WTC11 (cell line): ENCODE measurements at regions not wholly inside any gene's neighbourhood (a gene's known extent, or its start where the extent isn't known, plus 50 kb on each side); places are given as distances from the start of the nearest gene placed in this dataset.

Experiments used
- ATF1 ChIP-seq: sonication (generic); formaldehyde crosslinking; IDR thresholded peaks from 2 replicates; pipeline ENCODE4 v1.8.1; 2023; ENCODE audit warnings: mild to moderate bottlenecking, moderate library complexity, missing genetic modification reagents
- CREB1 ChIP-seq: sonication (generic); formaldehyde crosslinking; IDR thresholded peaks from 2 replicates; pipeline ENCODE4 v1.8.0; 2023; ENCODE audit warnings: mild to moderate bottlenecking, missing genetic modification reagents
- IRF2 ChIP-seq: sonication (generic); formaldehyde crosslinking; IDR thresholded peaks from 2 replicates; pipeline ENCODE4 v1.8.0; 2022; ENCODE audit warnings: low read depth, missing genetic modification reagents, borderline replicate concordance
- KAT7 ChIP-seq: sonication (generic); formaldehyde crosslinking; IDR thresholded peaks from 2 replicates; pipeline ENCODE4 v1.8.1; 2023; ENCODE audit warnings: missing genetic modification reagents, mild to moderate bottlenecking, borderline replicate concordance
- MXD4 ChIP-seq: fragments of 250-450 bp; sonication (Bioruptor Pico); IDR thresholded peaks from 2 replicates; pipeline ENCODE4 v1.8.0; 2021; ENCODE audit warnings: mild to moderate bottlenecking, moderate library complexity, borderline replicate concordance
- NFE2L1 ChIP-seq: sonication (generic); formaldehyde crosslinking; IDR thresholded peaks from 2 replicates; pipeline ENCODE4 v1.8.1; 2023; ENCODE audit warnings: missing genetic modification reagents
- NR2C2 ChIP-seq: sonication (generic); formaldehyde crosslinking; IDR thresholded peaks from 2 replicates; pipeline ENCODE4 v1.8.0; 2022; ENCODE audit warnings: mild to moderate bottlenecking, missing genetic modification reagents
- TCF7 ChIP-seq: sonication (generic); formaldehyde crosslinking; IDR thresholded peaks from 2 replicates; pipeline ENCODE4 v1.8.0; 2022; ENCODE audit warnings: mild to moderate bottlenecking, low read depth, missing genetic modification reagents, moderate library complexity
- ZNF121 ChIP-seq: sonication (generic); formaldehyde crosslinking; IDR thresholded peaks from 2 replicates; pipeline ENCODE4 v1.8.0; 2023; ENCODE audit warnings: missing genetic modification reagents
- TF ChIP-seq, protein P1 (sequence below): fragments of 200-600 bp; IDR thresholded peaks from 2 replicates; pipeline ENCODE4 v1.8.0; 2022; ENCODE audit warnings: antibody characterized with exemption
- TF ChIP-seq, protein P2 (sequence below): sonication (generic); formaldehyde crosslinking; IDR thresholded peaks from 2 replicates; pipeline ENCODE4 v1.8.0; 2023; ENCODE audit warnings: mild to moderate bottlenecking, missing genetic modification reagents
- TF ChIP-seq, protein P3 (sequence below): sonication (generic); formaldehyde crosslinking; IDR thresholded peaks from 2 replicates; pipeline ENCODE4 v1.8.1; 2023; ENCODE audit warnings: mild to moderate bottlenecking, missing genetic modification reagents
- TF ChIP-seq, protein P4 (sequence below): fragments of 250-450 bp; sonication (Bioruptor Pico); IDR thresholded peaks from 2 replicates; pipeline ENCODE4 v2.1.2; 2022; ENCODE audit warnings: mild to moderate bottlenecking, moderate library complexity

DNA sequence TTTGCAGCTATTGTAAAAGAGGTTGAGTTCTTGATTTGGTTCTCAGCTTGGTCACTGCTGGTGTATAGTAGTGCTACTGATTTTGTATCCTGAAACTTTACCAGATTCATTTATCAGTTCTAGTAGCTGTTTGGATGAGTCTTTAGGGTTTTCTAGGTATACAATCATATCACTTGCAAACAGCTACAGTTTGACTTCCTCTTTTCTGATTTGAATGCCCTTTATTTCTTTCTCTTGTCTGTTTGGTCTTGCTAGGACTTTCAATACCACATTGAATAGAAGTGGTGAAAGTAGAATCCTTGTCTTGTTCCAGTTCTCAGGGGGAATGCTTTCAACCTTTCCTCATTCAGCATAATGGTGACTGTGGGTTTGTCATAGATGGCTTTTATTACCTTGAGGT, 210.5 kb upstream of the DPP10 start:
- TF ChIP-seq IRF2 (CRISPR knock-in tag): no peak
- TF ChIP-seq, protein P1, sequence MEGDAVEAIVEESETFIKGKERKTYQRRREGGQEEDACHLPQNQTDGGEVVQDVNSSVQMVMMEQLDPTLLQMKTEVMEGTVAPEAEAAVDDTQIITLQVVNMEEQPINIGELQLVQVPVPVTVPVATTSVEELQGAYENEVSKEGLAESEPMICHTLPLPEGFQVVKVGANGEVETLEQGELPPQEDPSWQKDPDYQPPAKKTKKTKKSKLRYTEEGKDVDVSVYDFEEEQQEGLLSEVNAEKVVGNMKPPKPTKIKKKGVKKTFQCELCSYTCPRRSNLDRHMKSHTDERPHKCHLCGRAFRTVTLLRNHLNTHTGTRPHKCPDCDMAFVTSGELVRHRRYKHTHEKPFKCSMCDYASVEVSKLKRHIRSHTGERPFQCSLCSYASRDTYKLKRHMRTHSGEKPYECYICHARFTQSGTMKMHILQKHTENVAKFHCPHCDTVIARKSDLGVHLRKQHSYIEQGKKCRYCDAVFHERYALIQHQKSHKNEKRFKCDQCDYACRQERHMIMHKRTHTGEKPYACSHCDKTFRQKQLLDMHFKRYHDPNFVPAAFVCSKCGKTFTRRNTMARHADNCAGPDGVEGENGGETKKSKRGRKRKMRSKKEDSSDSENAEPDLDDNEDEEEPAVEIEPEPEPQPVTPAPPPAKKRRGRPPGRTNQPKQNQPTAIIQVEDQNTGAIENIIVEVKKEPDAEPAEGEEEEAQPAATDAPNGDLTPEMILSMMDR: no peak
- TF ChIP-seq TCF7: no peak
- TF ChIP-seq KAT7 (CRISPR knock-in tag): no peak
- no peak for TF ChIP-seq NR2C2 (CRISPR knock-in tag)
- TF ChIP-seq CREB1 (CRISPR knock-in tag): no peak
- no peak for TF ChIP-seq ATF1 (CRISPR knock-in tag)
- TF ChIP-seq, protein P2, sequence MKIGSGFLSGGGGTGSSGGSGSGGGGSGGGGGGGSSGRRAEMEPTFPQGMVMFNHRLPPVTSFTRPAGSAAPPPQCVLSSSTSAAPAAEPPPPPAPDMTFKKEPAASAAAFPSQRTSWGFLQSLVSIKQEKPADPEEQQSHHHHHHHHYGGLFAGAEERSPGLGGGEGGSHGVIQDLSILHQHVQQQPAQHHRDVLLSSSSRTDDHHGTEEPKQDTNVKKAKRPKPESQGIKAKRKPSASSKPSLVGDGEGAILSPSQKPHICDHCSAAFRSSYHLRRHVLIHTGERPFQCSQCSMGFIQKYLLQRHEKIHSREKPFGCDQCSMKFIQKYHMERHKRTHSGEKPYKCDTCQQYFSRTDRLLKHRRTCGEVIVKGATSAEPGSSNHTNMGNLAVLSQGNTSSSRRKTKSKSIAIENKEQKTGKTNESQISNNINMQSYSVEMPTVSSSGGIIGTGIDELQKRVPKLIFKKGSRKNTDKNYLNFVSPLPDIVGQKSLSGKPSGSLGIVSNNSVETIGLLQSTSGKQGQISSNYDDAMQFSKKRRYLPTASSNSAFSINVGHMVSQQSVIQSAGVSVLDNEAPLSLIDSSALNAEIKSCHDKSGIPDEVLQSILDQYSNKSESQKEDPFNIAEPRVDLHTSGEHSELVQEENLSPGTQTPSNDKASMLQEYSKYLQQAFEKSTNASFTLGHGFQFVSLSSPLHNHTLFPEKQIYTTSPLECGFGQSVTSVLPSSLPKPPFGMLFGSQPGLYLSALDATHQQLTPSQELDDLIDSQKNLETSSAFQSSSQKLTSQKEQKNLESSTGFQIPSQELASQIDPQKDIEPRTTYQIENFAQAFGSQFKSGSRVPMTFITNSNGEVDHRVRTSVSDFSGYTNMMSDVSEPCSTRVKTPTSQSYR (CRISPR knock-in tag): no peak
- no peak for TF ChIP-seq NFE2L1 (CRISPR knock-in tag)
- TF ChIP-seq MXD4 (CRISPR knock-in tag): no peak
- TF ChIP-seq, protein P3, sequence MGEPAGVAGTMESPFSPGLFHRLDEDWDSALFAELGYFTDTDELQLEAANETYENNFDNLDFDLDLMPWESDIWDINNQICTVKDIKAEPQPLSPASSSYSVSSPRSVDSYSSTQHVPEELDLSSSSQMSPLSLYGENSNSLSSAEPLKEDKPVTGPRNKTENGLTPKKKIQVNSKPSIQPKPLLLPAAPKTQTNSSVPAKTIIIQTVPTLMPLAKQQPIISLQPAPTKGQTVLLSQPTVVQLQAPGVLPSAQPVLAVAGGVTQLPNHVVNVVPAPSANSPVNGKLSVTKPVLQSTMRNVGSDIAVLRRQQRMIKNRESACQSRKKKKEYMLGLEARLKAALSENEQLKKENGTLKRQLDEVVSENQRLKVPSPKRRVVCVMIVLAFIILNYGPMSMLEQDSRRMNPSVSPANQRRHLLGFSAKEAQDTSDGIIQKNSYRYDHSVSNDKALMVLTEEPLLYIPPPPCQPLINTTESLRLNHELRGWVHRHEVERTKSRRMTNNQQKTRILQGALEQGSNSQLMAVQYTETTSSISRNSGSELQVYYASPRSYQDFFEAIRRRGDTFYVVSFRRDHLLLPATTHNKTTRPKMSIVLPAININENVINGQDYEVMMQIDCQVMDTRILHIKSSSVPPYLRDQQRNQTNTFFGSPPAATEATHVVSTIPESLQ (CRISPR knock-in tag): no peak
- TF ChIP-seq, protein P4, sequence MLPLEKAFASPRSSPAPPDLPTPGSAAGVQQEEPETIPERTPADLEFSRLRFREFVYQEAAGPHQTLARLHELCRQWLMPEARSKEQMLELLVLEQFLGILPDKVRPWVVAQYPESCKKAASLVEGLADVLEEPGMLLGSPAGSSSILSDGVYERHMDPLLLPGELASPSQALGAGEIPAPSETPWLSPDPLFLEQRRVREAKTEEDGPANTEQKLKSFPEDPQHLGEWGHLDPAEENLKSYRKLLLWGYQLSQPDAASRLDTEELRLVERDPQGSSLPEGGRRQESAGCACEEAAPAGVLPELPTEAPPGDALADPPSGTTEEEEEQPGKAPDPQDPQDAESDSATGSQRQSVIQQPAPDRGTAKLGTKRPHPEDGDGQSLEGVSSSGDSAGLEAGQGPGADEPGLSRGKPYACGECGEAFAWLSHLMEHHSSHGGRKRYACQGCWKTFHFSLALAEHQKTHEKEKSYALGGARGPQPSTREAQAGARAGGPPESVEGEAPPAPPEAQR (CRISPR knock-in tag): no peak
- no peak for TF ChIP-seq ZNF121 (CRISPR knock-in tag)
